ENCODE measurements at regions not wholly inside any gene's neighbourhood (a gene's known extent, or its start where the extent isn't known, plus 50 kb on each side); places are given as distances from the start of the nearest gene placed in this dataset.
"Not testable (repeated sequence)": the region's sequence is repeated elsewhere in the genome, so short reads cannot be mapped to it uniquely, and the experiment has no call there.

DNA sequence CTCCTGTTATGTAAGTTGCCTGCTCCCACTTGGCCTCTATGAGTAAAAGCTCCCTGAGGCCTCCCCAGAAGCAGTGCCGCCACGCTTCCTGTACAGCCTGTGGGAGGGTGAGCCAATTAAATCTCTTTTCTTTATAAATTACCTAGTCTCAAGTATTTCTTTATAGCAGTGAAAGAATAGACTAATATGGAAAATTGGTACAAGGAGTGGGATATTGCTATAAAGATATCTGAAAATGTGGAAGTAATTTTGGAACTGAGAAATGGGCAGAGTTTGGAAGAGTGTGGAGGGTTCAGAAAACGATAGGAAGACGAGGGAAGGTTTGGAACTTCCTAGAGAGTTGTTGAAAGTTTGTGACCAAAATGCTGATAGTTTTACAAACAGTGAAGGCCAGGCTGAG lies 572.3 kb downstream of the MATN1 start:
- no peak for DNase-seq (ENCODE audit: low read depth)

DNA sequence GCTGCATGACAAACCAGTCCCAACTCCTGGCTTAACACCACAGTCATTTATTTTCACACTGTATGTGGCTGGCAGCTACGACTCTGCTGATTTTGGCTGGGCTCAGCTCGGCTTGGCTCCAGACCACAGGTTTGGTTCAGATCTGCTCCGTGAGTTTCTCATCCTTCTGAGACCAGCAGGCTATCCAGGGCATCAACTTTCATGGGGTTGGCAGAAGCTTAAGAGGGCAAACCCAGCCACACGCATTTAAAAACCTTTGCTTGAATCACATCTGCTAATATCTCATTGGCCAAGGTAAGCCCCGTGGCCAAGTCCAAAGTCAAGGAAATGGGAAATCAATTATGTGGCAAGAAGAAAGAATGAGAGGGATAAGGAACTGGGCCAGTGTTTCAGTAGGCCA lies 574.2 kb downstream of the MATN1 start:
- no peak for DNase-seq (ENCODE audit: low read depth)

DNA sequence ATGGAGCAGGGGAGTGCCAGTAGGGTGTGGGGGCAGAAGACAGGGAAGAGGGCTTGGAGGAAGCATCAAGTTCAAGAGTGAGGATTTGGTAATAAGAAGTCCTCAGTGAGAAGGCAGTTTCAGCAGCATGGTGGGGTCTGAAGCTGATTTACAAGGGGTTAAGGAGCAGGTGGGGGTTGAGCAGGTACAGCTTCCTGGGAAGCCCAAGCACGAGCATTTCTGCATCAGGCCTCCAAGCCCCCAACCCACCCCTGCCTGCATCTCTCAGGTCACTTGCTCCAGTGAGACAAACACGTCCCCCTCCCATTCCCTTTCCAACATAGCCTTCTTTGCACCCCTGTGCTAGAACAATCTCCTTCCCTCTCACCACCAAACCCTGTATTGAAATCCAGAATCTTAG lies 574.7 kb downstream of the MATN1 start:
- DNase-seq (ENCODE audit: low read depth), result no peak

DNA sequence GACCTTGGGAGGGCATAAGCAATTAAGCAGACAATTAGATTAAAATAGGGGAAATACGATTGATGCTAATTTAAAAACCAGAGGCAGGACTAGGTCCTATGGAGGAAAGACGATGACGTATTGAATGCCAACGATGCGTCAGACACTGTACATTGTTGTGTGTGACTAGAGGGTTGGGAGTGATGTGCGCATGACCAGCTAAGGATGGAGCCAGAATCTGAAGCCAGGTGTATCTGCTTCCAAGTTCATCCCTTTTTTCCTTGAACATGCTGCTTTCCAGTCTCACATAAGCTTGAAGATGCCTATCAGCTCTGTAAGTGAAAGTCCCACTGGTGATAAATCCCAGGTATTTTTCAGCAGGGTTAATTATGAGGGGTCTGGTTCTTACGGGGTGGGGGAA lies 576.2 kb downstream of the MATN1 start:
- DNase-seq (ENCODE audit: low read depth), result no peak

DNA sequence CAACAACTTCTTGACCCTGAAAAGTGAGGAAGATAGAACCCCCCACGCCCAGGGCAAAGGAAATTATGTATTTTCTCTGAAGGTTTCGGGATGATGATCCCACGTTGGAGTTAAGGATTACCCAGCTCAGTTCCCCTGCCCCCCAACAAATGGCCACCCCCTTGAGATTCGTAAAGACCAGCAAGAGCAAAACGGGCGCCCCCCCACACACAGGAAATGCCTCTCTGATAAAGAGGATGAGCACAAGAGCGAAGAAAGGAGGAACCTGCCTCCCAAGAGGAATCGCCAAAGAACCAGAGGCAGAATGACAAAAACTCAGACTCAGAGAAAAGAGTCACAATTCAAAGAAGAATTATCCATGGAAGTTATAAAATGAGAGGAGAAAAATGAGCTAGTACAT lies 576.9 kb downstream of the MATN1 start:
- no peak for DNase-seq (ENCODE audit: low read depth)

DNA sequence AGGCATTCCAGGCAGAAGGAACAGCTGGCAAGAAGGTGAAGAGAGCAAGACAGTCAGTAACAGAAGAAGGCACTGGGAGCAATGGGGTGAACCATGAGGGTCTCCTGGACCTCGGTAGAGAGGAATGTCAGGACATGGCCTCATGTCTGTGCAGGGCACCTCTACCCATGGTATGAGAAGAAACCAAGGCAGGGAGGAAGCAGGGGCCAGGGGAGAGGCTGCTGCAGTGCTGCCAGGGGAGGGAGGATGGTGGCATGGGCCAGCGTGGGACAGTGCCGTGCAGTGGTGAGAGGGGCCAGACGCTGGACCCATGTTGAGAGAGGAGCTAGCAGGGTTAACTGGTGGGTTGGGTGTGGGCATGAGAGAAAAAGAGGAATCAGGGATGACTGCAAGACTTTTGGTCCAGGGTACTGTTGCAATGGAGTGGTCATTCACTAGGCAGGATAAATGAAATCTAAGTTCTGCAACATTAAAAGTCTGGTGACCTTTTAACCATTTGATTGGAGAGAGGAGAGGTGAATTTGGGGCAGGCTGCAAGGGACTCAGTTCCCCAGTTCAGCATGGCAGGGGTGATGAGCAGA lies 577.6 kb downstream of the MATN1 start:
- DNase-seq (ENCODE audit: low read depth), result no peak

DNA sequence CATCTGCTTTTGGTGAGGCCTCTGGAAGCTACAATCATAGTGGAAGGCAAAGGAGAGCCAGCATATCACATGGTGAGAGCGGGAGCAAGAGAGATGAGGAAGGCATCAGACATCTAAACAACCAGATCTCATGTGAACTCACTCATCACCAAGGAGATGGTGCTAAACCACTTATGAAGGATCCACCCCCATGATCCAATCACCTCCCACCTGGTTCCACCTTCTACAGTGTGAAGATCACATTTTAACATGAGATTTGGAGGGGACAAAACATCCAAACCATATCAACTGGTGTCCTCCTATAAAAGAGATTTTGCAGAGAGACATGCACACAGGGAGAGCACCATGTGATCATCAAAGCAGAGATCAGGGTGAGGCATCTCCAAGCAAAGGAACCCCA lies 578.6 kb downstream of the MATN1 start:
- DNase-seq (ENCODE audit: low read depth), result no peak

DNA sequence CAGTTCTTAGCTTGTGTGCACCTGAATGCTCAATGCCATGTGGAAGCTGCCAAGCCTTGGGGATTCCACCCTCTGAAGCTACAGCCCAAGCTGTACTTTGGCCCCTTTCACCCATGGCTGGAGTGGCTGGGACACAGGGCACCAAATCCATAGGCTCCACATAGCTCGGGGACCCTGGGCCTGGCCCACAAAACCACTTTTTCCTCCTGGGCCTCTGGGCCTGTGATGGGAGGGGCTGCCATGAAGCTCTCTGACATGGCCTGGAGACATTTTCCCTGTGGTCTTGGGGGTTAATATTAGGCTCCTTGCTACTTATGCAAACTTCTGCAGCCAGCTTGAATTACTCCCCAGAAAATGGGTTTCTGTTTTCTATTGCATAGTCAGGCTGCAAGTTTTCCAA lies 579.9 kb downstream of the MATN1 start:
- no peak for DNase-seq (ENCODE audit: low read depth)

DNA sequence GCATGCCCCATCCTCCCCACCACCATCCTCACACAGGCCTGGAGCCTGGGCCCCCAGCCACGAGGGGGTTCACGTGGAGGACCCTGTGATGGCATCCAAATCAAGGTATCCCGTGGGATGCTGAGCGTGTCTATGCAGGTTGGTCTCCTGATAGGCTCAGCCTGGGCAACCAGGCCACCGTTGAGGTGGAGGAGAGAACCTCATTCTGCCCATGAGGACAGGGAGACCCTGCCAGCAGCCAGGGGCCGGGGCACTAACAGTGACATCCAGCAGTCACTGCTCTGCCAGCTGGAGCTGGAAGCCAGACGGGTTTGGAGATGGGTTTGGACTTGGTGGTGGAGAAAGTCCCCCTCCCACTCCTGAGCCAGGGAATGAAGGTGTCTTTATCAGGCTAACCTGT lies 582.8 kb downstream of the MATN1 start:
- DNase-seq (ENCODE audit: low read depth), result no peak

DNA sequence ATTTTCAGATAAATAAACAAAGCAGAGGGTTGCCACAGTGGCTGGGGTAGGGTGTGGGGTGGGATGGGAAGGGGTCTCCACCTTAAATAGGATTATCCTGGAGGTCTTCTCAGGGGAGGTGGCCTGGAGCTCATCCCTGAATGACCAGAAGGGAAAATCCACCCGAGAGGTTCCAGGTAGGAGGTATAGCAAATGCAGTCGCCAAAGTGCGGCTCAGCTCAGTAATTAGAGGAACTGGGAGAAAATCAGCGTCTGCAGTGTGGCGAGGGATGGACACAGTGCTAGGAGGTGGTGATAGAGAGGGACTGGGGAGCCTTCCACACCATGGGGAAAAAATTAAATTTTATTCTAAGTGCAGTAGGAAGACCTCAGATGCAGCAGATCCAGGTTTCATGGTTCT lies 584.5 kb downstream of the MATN1 start:
- no peak for DNase-seq (ENCODE audit: low read depth)

DNA sequence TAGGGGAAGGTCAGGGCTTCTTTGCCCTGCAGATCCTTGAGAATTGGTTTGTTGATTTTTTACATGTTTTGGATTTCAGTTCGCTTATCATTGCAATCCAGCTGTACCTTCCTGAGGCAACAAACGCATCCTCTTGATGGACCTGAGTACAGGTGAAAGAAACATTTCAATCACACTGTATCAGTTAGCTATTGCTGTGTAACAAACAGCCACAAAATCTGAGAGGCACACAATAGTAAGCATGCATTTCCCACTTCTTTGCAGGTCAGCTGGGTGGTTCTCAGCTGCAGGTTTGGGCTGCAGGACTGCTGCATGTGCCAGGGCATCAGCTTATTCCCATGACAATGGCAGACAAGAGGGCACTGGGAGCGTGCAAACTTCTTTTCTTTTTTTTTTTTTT lies 586.4 kb downstream of the MATN1 start:
- DNase-seq (ENCODE audit: low read depth), result no peak

DNA sequence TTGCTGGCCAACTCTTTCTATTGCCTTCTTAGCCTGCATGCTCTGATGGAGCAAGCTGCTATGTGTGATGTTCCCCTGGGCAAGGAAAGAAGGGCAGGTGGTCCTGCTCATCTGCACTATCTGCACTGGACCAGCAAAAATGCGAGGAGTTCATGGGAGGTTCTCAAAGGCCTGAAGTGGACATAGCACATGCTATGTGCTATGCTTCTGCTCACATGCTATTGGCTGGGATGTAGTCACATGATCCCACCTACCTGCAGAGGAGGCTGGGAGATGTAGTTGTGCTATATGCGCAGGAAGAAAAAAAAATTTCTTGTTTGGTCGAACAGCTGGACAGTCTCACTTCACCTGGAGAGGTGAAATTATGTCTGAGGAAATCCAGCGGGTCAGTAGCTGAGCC lies 587.7 kb downstream of the MATN1 start:
- no peak for DNase-seq (ENCODE audit: low read depth)

DNA sequence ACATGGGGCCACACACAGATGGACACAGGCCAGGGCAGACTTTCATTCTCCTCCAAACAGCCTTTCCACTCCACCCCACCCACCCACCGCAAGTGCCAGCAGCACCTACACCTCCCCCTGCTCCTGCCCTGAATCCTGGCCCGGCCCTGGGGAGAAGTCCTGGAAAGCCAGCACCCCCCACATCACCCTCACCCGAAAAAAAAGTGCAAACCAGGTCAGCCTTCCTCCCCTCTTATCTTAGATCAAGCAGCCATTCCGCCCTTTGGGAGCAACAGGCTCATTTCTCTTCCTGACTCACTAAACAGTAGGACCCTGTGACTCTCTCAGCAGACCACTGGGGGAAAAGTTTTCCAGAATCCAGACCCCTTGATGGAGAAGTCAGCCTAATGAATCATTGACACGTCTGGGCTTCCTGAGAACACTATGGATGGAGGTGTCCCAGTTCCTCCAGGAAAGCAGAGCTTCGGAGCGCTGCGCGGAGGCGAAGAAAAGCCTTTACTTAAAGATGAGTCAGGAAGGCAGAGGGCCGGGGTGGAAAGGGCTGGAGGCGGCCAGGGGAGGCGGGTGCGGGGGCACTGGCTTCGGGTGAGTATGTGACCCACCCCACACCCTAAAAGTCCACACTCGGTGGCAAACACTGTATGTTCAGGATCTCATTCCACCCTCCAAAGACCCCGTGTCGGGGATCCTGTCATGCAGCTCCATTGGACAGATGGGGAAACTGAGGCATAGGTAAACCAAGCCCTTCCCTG lies 588.7 kb downstream of the MATN1 start:
- no peak for DNase-seq (ENCODE audit: low read depth)

DNA sequence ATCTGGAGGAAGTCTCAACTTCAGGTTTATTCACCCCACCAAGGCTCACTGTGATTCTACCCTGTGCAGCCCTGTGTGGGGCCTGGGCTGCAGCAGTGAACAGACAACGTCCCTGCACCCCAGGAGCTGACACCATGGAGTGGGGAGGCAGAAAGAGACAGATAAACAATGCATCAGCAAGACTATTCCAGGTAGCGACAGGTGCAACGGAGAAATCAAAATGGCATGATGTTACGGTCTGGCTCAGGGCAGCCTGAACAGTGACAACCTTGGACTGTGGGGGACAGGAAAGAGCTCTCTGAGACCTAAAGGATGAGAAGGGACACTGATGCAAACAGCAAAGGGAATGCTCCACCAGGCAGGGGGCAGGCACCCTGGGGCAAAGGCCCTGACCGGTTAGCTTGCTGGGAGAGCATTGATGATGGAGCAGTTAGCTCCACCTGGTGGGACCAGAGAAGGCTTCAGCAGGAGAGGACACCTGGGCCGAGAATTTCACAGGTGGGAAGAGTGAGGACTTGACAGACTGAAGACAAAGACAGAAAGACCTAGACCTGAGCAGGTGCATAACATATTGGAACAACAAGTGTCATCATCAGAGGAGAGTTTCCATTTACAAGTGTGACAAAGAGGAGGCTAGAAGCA lies 589.9 kb downstream of the MATN1 start:
- DNase-seq (ENCODE audit: low read depth), result no peak

DNA sequence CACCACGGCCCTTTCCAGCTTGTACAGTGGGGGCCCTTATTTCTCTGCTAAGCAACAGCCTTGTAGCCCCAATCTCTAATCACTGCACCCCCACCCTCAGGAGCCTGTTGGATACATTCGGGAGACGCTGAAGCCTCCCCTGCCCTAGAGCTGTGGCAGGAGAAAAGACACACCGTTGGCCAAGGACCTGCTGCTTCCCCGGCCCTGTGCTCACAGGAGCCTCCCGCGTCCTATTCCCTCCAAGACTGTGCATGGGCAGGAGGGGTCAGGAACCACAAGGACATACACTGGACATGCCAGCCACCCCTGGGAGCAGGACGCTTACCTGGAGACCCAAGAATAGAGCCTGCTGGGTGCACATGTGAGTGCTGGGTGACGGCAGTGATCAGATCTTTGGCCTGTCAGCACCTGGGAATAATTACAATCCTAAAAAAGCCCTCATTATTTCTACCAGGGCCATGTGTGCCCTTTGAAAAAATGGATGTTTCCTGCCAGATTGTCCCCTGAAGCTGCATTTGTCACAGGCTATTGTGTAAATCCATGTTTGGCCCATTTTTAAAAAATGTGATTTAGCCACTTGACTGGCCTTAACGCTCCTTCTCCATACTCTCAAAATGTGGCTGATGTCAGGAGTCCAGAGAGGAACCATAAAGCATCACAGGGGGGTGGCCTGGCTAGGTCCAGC lies 590.6 kb downstream of the MATN1 start:
- no peak for DNase-seq (ENCODE audit: low read depth)

DNA sequence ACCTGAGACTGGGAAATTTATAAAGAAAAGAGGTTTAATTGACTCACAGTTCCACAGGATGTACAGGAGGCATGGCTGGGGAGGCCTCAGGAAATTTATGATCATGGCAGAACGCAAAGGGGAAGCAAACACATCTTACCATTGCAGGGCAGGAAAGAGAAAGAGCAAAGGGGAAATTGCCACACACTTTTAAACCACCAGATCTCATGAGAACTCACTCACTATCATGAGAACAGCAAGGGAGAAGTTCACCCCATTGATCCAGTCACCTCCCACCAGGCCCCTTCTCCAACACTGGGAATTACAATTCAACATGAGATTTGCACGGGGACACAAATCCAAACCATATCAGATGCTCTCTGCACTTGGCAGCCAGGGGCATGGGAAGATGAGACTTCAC lies 592.8 kb downstream of the MATN1 start:
- not testable (repeated sequence) for DNase-seq (ENCODE audit: low read depth)

DNA sequence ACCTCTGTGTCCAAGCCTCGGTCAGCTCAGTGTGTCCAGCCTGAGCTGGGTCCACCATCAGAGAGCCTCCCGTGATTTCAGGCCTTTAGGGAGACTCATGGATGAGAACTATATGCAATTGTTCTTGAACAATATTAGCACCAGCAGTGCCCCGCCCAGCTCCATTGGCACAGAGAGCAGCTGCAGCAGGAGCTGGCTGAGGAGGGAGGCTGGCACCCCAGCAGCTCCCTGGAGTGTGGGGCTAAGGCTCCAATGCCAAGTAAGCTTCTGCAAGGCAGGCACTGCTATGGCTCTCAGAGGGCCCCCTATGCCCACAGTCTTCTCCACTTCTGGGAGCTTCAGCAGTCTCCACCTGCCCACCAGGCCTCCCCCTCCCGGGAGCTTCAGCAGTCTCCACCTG lies 593.3 kb downstream of the MATN1 start:
- no peak for DNase-seq (ENCODE audit: low read depth)

DNA sequence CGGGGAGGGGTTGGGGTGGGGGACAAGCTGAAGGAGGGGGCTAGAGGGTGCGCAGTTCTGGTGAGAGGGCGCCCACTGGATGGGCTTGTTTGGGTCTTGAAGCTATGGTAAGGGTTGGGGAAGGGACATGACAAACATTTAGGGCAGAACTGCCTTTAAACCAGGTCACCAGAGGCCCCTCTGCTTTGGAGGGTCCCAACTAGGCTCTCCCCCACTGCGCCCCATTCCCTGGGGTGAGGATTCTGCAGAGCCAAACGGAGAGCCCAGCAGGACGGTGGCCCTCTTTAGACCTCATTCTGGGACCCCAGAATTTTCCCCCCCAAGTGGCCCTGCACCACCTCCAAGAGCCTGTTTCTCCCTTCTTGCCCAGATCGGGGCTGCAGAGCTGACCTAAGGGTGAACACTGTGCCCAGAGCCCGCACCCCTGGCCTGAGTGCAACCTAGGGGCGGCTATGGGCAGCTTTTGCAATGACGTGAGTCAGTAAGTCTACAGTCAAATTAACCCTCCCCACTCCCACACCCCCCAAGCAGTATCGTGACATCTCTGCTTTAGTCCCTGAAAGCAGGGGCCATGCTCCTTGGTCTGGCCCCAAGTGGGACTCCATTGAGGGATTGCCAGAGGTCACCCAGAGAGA lies 593.8 kb downstream of the MATN1 start:
- DNase-seq (ENCODE audit: low read depth), result no peak

DNA sequence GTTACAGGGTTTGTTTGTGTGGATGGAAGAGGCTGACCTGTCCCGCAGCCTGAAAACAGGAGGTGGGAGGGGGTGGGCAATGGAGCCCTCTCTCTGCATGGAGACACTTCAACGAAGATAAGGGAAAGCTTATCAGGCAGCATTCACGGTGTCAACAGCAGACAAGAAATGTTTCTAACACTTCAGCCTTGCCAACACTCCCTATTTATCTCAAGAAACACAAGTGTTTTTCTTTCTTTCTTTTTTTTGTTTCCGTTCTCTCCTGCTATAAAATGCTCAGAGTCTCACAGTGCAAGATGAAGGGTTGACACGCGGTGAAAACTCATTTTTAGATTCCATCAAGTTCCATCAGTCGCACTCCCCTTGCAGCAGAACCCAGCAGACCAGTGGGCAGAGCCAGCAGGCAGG lies 594.4 kb downstream of the MATN1 start:
- no peak for DNase-seq (ENCODE audit: low read depth)

DNA sequence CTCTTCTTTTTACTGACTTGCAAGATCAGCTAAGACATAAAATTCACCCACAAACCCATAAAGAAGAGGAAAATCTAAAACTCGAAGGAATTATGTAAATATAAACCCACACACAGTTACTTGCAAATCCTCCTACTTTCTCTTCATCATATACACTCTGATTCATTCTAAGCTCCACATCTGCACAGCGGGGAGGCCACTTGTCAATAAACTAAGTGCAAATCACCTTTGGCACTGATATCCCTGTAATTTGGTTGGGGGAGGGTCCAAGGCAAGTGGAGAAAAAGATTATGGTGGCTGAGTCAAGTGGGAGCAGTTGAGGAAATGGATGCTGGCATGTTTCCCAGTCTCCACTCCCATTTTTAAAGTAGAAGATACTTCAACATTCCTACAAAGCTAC lies 596.5 kb downstream of the MATN1 start:
- DNase-seq (ENCODE audit: low read depth), result no peak

DNA sequence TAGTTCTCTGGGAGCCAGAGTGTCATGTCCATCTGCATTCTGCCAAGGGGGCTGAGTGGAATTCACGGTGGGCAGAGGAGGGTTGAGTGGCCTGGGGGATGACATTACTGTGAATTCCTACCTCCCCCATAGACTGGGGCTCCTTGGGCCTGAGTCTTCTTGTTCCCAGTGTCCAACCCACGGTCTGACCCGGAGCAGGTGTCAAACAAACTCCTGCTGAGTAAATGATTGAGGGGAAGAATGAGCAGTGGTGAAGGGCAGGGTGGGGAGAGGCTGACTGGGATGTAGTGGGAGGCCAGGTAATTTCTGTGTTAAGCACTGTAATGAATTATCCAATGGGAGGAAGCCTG lies 597.6 kb downstream of the MATN1 start:
- no peak for DNase-seq (ENCODE audit: low read depth)

DNA sequence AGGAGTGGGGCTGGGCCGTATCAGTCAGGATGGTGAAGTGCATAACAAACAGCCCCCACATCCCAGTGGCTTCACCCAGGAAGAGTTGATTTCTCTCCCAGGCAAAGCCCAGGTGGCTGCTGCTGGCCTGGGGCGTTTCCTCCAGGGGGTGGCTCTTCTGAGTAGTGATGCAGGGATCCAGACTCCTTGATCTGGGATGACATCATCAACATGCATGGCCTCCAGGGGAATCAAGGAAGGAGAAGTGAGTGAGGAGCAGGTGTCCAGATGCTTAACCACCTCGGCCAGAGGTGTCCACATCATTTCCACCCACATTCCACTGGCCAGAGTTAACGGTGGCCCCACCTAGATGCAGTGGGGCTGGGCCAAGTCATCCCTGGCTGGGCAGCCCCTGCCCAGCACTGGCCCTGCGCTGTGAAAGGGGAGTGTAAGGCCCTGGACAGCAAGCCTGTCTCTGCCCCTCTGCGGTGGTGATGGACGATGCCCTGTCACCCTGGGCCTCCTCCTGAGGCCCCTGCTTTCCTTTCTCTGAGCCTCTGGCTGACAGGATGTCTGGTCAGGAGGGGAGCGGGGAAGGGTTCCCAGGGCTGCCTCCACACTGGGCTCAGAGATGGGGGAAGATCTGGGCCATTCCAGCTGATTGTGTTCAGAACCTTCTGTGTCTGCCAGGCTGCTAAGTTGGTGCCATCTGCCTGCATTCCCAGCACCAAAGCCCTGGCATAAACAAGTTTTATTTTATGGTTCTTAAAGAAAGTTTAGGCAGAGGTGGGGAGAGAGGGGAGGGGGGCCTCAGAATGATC lies 598.2 kb downstream of the MATN1 start:
- DNase-seq (ENCODE audit: low read depth), result no peak

Data from fibroblast of gingiva (primary cell).